ENCODE measurements at regions not wholly inside any gene's neighbourhood (a gene's known extent, or its start where the extent isn't known, plus 50 kb on each side); places are given as distances from the start of the nearest gene placed in this dataset.
"Not testable (repeated sequence)": the region's sequence is repeated elsewhere in the genome, so short reads cannot be mapped to it uniquely, and the experiment has no call there.

DNA sequence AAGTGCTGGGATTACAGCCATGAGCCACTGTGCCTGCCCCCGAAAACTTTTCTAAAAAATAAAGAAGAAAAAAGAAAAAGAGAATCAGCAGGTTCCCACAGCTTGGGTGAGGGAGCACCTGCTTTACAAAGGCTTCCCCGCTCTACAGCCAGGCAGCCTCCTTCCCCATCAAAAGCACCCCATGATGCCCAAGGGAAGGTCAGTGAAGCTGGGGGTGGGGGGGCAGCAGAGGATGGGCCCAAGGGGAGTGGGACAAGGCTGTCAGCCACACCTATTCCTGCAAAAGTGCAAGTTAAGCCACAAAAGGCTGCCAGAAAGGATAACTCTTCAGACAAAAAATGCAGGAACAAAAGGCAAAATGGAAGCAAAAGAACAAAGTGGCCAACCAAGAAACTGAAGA is 72.5 kb downstream of the FAM50B start:
- DNase-seq = no peak

DNA sequence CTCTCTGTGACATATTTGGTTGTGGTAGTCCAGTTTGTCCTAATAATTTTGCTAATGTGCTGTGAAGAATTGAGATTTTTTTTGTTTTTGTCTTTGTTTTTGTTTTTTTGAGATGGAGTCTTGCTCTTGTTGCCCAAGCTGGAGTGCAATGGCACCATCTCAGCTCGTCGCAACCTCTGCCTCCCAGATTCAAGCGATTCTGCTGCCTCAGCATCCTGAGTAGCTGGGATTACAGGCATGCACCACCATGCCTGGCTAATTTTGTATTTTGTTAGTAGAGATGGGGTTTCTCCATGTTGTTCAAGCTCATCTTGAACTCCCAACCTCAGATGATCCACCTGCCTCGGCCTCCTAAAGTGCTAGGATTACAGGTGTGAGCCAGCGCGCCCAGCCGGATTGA is 73.4 kb downstream of the FAM50B start:
- not testable (repeated sequence) for DNase-seq

DNA sequence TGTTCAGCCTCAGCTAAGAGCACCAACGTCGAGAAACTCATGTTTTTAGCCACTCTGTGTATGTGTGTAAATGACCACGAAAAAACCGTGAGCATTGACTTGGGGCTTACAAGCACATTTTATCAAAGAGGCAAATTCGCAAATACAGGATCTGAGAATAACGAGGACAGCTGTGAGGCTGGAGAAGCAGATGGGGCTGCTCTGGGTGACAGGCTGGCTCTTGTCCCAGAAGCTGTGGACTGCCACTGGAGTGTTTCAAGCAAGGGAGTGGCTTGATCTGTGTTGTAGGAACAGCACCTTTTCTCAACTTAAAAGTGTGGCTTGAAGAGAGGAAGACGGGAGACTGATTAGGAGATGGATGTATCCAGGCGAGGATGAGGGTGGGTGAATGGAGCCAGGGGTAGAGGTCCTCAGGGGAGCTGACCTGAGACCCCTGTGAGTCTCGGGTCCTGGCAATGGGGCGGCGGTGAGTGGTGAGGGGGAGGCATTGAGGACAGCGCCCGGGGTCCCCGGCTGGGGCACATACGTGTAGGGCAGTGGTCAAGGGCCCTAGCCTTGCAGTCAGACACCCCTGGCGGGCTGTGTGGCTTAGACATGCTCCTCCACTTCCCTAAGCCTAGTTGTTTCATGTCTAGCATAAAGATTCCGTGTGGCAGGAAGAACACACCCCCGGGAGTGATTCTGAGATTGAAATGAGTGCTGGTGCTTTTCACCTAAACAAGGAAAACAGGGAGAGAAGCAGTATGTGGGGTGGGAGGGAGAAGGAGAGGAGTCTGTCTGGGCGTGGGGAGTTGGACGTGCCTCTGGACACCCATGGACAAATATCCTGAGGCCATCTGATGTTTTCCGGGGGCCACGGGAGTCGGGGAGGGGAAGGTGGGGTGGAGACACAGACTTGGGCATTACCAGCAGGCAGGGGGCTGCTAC is 76.3 kb downstream of the FAM50B start:
- not testable (repeated sequence) for DNase-seq

DNA sequence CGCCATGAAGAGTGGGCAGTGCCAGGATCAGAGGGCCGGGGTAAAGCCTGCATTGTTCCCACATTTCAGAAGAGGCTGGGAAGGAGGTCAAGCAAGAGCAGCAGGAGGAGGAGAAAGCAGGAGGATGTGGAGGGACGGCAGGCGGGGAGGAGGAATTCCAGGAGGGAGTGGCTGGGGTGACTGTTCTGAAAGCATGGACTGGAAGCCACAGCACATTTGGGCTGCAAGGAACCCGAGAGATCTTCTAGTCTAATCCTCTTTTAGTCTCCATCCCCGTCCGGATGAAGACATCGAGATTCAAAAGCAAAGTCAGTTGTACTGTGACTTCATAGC is 76.9 kb downstream of the FAM50B start:
- DNase-seq = no peak

DNA sequence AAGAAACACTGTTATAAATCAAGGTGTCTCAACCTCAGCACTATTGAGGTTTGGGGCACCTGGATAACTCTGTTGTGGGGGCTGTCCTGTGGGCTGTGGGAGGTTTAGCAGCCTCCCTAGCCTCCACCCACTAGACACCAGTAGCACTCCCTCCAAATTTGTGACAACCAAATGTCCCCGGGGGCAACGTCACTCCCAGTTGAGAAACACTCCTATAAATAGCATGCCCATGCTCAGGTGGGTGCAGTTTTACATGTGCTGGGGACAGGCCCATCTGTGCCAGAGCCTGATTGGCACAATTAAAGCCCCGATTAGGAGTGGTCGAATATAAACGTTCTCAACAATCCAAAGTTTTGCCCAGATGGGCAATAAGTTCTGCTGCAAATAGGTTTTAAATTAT is 78.9 kb downstream of the FAM50B start:
- no peak for DNase-seq

DNA sequence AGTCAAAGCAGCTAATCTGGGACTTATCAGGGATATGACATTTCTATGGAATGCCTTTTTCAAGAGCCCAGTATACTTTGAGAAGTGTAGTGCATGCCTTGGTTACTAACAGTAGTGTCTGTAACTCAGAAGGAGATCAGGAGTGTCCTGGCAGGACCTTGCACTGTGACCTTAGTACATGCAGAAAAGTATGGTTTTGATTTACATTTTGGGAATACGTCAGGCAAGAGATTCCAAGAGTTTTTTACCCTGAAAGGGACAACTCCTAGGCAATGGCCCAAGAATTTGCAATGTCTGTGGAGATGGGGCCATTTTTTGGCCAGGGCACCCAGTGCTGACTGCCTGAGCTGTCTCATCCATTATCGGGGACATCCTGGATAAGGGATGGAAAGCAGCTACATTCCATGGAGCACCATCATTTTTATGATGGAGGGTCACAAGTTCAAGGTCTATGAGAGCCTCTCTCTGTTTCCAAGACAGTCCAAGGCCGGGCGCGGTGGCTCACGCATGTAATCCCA is 80.2 kb downstream of the FAM50B start:
- DNase-seq = no peak

DNA sequence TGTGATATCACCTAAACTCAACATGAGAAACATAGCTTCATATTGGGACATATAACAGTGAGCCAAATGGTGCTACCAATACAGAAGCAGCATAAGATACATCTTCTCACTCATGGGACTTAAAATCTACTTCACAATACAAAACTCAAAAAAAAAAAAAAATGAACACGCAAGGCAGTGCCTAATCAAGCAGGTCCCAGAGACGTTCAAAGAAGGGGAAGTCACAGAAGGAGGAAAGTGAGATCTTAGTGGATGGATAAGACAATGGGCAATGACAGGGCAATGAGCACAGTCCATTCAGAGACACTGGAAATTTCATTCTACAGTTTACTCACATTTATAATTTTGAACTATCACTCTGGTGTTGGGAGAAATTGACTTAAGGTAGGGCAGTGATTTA is 88.3 kb downstream of the FAM50B start:
- no peak for DNase-seq

DNA sequence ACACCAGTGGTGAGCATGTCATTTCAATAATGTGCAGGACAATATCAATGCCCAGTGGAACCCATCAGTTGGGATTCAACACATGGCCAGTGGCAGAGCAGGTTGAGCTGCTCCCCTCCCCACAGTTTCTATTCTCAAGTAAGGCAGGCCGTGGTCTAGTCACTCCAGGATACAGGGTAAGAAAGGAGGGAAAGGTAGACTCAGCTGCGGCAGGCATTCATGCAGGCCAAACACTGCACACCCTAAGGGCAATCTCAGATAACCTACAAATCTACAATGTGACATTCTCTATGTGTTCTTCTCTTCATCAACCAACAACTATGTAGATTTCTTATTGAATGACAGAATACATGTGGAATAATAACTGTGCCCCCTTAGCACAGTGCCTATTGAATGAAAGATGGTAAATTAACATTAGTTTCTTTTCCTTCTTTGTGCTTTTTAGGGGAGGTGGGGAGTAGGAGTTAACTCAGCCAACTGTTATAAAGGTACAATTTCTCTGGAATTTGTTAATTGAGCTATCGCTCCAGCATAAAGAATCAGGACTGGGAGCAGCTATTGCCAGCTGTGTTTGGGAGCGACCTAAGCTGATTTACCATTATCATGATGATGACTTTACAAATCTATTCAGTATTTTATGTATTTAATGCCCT is 89.7 kb downstream of the FAM50B start:
- no peak for DNase-seq

DNA sequence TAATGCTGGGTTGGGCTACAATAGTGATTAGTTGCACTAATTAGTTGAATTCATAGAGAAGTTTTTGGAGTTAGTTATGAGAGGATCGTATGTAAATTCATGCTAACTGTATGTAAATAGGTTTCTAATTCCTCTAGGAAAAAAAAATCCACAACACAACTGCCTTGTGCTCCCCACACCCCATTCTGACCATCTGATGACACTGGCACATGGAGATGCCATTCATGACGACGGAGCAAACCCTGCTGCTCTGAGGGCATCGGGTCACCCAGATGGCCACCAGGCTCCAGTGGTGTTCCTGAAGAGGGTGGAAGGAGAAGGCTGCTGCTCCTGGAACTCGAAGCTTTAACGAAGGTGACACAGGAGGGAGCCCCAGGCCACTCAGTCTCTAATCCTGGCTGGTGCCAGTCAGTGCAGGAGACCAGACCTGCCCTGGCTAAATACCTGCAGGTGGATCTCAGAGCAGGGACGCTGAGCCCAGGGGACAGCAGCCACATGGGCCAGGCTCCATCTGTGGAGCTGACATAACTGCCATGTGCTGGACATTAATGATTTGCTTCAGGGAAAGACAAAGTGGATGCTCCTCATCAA is 90.3 kb downstream of the FAM50B start:
- DNase-seq = no peak

DNA sequence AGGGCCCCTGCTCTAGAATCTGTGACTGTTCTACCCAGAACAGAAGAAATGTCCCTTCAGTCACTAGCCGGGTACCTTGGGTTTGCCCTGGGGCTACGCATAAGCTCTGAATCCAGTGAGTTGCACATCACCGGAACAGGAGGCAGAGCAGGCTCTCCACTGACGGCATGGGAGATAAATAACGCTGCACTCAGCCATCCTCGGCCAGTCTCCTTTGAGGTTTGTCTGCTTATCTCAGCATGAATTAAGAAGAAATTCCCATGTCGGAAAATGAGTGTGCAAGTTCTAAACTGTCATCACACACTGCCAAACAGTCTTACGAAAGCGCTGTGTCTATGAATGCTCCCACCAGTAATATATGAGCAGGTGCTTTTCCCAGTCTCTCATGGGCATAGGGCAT is 90.8 kb downstream of the FAM50B start:
- no peak for DNase-seq

DNA sequence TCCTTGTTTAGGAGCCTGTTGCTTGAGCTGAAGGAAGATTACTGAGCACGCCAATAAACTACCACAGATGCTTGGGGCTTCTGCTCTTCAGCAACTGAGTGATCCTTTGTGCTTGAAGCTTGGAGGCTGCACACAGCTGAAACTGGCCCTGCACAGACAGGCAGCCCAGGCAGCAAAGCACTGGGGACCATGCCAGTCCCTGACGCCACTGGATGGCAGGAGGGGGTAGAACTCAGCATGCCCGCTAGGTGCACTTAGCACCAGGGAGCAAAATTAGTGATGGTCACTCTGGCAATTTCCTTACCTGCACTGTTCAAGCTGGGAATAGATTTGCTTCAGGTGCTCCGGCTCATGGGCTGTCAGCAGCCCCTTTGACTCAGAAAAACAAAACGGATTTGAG is 91.5 kb downstream of the FAM50B start:
- no peak for DNase-seq

DNA sequence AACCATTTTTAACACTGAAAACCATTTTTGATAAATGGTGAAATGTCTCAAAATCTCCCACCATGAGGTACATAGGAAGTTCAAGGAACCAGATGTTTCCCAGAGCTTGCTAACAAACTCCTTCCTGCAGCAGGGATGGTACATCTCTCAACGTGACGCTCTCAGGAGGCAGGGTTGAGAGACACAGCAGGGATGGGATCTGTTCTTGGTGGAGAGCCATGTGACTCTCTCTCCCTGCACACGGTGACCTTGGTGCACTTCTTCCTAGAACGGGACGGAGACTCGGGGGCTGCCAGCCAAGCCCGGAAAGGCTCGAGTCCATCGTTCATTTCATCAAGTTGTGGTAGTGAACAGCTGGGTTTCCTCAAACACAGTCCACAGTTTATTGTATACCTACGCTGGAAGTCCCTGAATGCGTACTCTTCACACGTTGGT is 94.2 kb downstream of the FAM50B start:
- no peak for DNase-seq

DNA sequence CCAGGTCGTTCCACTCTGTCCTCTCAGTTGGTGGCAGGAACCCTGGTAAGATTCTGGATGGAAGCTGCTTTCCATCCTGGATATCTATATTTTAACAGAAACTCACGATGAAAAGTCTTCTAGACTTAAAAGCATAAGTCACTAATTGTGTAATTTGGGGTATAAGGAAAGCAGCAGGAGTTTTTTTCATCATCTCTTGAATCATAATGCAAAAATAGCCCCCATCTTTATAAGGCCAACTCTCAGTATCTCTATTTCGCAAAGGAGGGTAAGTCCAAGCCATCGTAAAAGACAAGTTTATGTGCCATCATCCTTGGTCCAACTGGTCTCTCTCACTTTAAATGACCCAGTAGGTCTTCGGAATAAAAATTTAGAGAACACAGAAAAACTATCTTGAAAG is 95.1 kb downstream of the FAM50B start:
- no peak for DNase-seq

DNA sequence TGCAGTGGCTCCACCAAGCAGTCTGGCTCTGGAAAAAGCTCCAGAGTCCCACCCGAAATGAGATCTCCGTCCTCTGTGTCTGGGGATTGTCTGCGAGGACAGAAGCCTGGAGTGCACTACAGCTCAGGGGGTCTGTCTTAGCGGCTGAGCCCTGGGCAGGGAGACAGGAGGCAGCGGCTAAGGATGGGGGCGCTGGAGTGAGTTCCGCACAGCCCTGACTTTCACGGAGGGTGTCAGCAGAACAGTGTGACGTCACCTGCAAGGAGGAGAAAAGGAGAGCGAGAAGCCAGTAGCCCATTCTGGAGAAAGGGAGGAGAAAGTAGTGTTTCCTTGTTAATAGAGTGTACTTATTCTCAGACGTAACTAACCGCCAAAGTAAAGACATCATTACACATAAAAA is 97.6 kb downstream of the FAM50B start:
- no peak for DNase-seq

DNA sequence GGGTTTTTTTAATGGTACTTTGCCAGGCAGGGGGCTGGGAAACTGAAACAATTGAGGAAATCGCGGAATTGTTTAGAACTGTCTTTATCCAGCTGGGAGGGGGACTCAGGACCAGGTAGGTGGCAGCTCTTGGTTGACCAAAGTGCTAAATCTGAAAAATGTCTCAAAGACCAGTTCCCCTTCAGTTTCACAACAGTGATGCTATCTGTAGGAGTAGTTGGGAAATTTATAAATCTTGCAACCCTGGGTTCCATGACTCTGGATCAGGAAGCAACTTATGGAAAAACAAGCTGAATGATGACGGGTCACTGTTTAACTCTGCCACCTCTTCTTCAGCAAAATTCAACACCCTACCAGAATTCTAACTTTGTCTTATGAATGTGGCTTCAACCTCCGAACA is 99.7 kb downstream of the FAM50B start:
- no peak for DNase-seq

DNA sequence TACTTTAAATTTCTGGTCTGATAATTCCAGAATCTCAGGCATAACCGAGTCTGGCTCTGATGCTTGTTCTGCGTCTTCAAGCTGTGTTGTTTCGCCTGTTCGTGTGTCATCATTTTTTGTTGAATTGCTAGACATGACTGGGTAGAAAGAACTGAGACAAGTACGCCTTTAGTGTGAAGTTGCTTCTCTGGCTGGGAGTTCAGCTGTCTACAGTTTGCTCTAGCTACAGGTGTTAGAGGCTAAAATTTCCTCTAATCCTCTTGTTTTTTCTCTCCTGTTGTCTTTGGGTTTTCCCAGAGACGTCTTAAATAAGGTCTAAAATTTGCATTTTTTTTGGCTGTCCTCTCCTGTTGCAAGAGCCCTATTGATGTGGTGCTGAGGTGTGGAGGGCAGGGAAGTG is 100.3 kb downstream of the FAM50B start:
- no peak for DNase-seq

DNA sequence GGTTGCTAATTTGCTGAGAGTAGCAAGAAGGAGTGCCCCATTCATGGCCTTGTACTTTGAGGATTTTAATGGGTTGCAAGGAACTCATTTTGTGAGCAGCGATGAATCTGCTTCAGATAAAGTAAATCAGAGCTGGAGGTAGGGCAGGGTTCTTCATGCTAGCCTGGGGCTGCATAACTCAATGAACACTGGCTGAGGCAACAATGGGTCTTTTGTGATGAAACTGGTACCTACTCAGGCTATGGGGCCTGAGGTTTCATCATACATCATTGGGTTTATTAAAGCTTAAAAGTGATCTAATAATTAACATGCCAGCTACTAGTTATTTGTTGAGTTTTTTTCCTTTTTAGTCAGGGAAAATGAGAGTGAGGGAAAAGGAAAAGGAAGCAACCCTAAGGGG is 106.9 kb downstream of the FAM50B start:
- DNase-seq = no peak

DNA sequence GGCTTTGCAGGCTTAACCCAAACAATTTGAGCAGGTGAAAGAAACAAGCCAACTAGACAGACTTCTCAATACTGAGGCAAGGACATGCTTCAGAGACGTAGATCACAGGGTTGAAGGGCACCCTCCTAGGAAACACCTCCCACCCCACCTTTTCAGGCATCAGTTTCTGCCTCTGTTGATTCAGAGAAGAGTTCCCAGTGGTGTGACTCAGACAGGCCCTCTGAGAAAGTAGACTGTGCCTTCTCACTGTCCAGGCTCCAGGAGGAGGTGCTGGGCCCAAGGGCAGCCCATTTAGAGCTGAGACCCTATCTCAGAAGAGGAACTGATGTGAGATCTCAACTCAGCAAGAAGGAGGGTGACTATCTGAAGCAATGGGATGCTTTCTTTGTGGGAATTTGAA is 108.1 kb downstream of the FAM50B start:
- no peak for DNase-seq

DNA sequence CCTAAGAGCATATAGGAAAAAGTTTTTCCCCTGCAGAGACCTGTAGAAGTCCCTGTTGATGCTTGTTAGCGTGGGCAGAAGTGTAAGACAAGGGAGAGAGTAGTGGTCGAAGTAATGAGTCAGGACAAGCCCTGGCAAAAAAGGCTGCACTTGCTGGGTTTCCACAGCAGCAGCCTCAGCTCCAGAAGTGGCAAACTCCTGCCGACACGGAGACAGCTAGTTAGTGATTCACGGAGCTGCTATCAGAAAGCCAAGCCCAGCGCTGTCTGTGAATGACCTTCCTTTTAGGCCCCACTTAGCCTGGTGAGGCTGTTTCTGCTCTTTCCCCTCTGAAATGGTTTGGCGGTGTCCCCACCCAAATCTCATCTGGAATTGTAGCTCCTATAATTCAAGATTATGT is 109.1 kb downstream of the FAM50B start:
- no peak for DNase-seq

DNA sequence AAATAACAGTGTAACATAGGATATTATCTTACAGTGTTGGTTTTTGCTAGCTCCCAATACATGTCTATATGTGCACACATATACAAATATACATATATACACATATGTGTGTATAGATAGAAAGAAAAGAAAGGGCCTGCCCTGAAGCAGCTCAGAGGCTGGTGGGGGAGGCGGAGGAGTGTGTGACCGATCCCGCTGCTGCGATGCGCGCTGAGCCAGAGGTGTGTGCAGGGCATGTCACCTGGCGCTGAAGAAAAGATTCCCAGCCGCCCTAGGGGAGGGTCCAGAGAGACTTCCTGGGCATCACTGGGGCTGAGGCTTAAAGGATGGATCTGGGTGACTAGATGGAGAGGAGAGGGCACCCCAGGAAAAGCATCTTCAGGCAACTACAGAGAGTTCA is 110.2 kb downstream of the FAM50B start:
- DNase-seq = no peak

DNA sequence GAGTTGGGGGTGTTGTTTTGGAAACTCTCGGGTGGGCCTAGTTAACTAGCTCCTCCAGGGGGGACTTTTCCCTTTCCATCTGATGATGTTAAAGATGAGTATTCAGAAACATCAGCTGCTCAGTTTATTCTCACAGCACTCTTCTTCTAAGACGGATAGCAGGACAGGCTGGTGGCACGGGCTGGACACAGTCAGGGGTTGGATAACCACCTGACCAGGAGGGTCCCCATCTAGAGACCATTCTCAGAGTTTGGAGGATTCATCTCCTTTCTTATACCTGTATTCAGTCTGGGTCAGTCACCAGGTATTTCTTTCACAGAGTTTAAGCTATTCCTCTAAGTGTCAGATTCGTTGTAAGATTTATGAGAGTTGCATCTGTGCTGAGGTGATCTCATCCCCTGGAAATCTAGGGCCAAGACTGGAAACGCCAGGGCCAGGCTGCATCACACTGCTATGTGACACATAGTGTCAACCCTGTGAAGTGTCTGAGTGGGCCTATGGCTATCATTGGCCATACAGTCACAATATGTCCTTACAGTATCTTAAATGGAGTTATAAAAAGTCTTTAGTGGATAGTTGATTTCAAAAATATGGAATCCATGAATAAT is 111.7 kb downstream of the FAM50B start:
- no peak for DNase-seq

DNA sequence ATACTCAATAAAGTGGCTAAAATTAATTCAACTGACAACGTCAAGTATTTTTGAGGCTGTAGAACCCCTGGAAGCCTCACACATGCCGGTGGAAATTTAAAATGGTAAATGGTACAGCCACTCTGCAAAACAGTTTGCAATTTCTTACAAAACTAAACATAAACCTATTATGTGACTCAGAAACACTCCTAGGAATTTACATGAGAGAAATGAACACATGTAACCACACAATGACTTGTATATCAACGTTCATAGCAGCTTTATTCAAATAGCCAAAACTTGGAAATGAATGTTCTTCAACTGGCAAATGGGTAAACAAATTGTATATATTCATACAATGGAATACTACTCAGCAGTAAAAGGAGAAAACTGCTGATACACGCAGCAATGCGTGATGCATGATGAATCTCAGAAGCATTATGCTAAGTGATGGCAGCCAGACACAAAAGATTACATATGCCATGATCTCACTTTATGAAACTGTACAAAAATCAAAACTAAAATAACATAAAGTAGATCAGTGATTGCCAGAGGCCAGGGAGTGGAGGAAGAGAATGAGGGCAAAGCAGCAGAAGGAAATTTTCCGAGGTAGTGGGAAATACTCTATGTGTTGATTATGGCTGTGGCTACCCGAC is 112.5 kb downstream of the FAM50B start:
- DNase-seq = no peak

Data from NCI-H345 (cell line).